Chondrocyte (in vitro differentiated cells): ENCODE measurements at regions not wholly inside any gene's neighbourhood (a gene's known extent, or its start where the extent isn't known, plus 50 kb on each side); places are given as distances from the start of the nearest gene placed in this dataset.

ENCODE experiments used
- DNase-seq: peaks from one replicate; pipeline ENCODE4 v3.0.0; 2021; ENCODE audit warnings: mixed read lengths, low spot score
- H3K27ac Mint-ChIP-seq: one replicate; pipeline ENCODE4 v1.8.0; 2021; ENCODE audit warnings: mild to moderate bottlenecking, moderate library complexity, mixed read lengths; ENCODE audit not compliant: unreplicated experiment
- H3K27me3 Mint-ChIP-seq: 2 replicates; pipeline ENCODE4 v1.8.0; 2021; ENCODE audit warnings: low read depth, mixed read lengths
- H3K36me3 Mint-ChIP-seq: 2 replicates; pipeline ENCODE4 v1.8.0; 2021; ENCODE audit warnings: low read depth, mixed read lengths
- H3K4me1 Mint-ChIP-seq: 2 replicates; pipeline ENCODE4 v1.8.0; 2021; ENCODE audit warnings: low read depth, mild to moderate bottlenecking, mixed read lengths
- H3K4me3 Mint-ChIP-seq: one replicate; pipeline ENCODE4 v1.8.0; 2021; ENCODE audit warnings: mild to moderate bottlenecking, moderate library complexity, mixed read lengths; ENCODE audit not compliant: unreplicated experiment
- H3K9me3 Mint-ChIP-seq: 2 replicates; pipeline ENCODE4 v1.8.0; 2021; ENCODE audit warnings: low read depth, mixed read lengths
- TF ChIP-seq, protein P1 (sequence below): fragments of 200-600 bp; sonication (generic); IDR thresholded peaks from 2 replicates; pipeline ENCODE4 v1.5.0; 2021; ENCODE audit warnings: antibody characterized with exemption, mild to moderate bottlenecking, moderate library complexity

DNA sequence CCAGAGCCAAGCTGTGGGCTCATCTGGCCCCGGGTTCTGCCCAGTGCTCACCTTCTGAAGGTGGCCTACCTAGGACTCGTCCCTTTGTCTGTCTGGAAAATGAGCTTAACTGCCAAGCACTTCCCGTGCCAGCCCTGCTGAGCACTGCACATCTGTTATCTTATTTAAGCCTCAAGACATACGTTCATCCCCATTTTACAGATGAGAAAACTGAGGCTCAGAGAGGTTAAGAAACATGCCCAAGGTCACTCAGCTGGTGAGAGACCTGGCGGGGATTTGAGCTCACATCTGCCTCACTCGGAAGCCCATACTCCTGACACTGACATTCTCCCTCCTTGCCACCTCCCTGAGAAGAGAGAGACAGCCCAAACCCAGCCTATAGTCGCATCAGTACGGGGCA, 226.2 kb downstream of the MN1 start:
- H3K4me1 Mint-ChIP-seq: peaks cover 68% of the 10 kb centered on the region
- H3K27me3 Mint-ChIP-seq: no peaks in the 10 kb centered on the region
- H3K27ac Mint-ChIP-seq: peak overlapping the region; percentile 96
- peaks cover 5% of the 10 kb centered on the region for H3K9me3 Mint-ChIP-seq
- H3K4me3 Mint-ChIP-seq: no peak overlapping the region
- TF ChIP-seq, protein P1, sequence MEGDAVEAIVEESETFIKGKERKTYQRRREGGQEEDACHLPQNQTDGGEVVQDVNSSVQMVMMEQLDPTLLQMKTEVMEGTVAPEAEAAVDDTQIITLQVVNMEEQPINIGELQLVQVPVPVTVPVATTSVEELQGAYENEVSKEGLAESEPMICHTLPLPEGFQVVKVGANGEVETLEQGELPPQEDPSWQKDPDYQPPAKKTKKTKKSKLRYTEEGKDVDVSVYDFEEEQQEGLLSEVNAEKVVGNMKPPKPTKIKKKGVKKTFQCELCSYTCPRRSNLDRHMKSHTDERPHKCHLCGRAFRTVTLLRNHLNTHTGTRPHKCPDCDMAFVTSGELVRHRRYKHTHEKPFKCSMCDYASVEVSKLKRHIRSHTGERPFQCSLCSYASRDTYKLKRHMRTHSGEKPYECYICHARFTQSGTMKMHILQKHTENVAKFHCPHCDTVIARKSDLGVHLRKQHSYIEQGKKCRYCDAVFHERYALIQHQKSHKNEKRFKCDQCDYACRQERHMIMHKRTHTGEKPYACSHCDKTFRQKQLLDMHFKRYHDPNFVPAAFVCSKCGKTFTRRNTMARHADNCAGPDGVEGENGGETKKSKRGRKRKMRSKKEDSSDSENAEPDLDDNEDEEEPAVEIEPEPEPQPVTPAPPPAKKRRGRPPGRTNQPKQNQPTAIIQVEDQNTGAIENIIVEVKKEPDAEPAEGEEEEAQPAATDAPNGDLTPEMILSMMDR: no peak
- no peak for DNase-seq
- peaks cover 4% of the 10 kb centered on the region for H3K36me3 Mint-ChIP-seq

DNA sequence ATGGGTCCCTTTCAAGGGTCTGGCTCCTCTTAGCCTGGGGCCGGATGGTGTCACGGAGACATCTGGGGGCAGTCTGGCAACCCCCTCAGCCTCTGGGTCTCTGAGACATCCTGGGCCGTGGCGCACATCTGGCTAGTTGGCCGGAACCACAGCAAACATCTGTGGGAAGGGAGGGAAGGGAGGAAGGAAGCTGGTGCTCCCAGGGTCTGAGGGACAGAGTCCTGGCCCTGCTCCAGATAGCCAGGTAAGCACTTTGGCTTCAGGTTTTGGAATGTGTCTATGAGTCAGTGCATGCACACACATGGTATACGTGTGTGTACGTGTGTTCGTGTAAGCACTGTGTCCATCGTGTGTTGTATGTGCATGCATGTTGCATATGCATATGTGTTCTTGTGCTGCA, 225.1 kb downstream of the MN1 start:
- no peak for DNase-seq
- Mint-ChIP-seq H3K4me1 (peaks cover 74% of the 10 kb centered on the region), H3K4me3 (no peak overlapping the region), H3K27ac (peak overlapping the region; percentile 96), H3K27me3 (no peaks in the 10 kb centered on the region), H3K9me3 (peaks cover 5% of the 10 kb centered on the region), H3K36me3 (peaks cover 4% of the 10 kb centered on the region)
- TF ChIP-seq, protein P1: no peak

DNA sequence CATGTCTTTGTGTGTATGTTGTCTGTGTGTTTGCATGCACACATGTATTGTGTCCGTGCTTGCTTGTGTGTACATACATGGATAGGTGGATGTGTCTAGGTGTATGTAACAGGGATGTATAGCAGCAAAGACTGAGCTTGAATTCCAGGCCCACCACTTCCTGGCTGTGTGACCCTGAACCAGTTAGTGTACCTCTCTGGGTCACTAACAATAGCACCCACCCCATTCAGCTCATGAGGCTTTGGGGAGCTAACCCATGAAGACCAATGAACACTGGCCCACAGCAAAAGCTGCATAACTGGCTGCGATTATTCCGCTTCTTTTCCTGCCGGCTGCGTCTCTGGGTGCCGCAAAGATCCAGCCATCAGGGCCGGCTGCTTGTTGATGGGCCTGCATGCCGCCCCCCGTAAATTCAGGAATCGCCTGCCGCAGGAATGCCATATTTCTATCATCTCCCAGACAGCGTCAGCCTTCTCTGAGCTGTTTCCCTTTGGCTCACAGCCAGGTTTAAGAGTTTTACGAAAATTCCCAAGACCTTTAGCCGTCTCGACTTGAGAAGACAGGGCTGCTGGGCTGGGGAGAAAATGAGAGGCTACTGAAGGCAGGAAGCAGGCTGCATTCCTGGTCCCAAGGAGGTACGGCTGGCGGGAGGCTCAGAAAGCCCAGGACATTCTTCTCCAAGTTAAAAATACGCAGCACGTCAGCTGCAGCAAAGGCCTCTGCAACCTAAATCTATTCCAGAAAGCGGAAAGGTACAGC, 224.6 kb downstream of the MN1 start:
- no peak for DNase-seq
- Mint-ChIP-seq H3K36me3 (peaks cover 3% of the 10 kb centered on the region), H3K9me3 (peaks cover 5% of the 10 kb centered on the region)

DNA sequence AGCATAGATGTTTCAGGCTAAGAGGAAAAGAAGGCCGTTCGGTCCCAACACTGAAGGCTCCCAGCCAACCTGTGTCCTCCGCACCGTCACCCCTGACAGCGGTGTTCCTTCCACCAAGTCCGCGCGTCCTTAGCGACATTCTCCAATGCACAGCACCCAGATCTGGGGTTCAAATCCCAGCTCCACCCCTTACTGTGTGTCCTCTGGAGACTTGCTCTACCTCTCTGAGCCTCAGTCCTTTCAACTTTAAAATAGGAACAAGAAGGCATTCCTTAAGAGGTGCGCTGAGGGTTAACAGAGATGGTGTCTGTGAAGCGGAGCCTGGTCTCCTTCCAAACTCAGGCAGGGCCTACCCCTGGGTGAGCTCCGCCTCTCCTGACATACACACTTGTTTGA, 224.0 kb downstream of the MN1 start:
- Mint-ChIP-seq H3K36me3 (no peaks in the 10 kb centered on the region), H3K27me3 (no peaks in the 10 kb centered on the region), H3K27ac (peak overlapping the region; percentile 96), H3K4me1 (peaks cover 72% of the 10 kb centered on the region), H3K4me3 (no peak overlapping the region), H3K9me3 (no peaks in the 10 kb centered on the region)
- TF ChIP-seq, protein P1: no peak
- DNase-seq: no peak

More for the DNA sequence above, 224.6 kb downstream of the MN1 start:
- Mint-ChIP-seq H3K4me3 (peak overlapping the region; percentile 36), H3K27ac (peak overlapping the region; percentile 96), H3K4me1 (peaks cover 75% of the 10 kb centered on the region), H3K27me3 (no peaks in the 10 kb centered on the region)
- TF ChIP-seq, protein P1: no peak

DNA sequence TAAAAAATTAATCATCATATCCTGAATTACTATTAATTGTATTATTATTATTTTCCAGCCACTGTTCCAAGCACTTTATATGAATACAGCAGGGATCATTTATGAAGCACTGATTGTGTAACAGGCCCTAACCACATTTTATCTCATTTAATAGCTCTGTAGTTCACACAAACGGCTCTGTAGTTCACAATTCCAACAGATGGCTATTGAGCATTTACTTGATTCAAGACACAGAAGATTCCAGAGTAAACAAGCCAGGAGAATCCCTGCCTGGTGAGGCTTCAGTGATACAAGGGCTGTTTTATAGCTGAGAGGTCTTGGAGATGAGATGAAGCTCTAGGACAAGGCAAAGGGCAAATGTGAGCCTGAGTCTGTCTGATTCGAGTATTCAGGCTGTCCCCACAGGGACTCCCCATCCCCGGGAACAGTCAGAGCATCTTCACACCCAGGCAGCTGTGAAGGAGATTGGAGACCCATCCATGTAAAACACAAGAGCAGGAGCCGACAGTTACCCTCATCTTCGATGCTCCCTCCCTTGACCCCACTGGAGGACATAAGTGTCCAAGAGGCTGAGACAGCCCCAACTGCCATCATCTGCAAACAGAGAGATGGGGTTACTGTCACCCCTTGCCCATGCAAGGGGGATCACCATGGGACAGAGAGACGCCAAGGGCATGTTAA, 222.5 kb downstream of the MN1 start:
- Mint-ChIP-seq H3K4me1 (peaks cover 64% of the 10 kb centered on the region), H3K27ac (no peak overlapping the region), H3K9me3 (no peaks in the 10 kb centered on the region), H3K4me3 (no peak overlapping the region), H3K36me3 (no peaks in the 10 kb centered on the region), H3K27me3 (no peaks in the 10 kb centered on the region)
- TF ChIP-seq, protein P1: no peak
- no peak for DNase-seq
